Endothelial cell of umbilical vein (primary cell): ENCODE measurements at regions not wholly inside any gene's neighbourhood (a gene's known extent, or its start where the extent isn't known, plus 50 kb on each side); places are given as distances from the start of the nearest gene placed in this dataset.

Experiments used
- EZH2 ChIP-seq: IDR thresholded peaks from 2 replicates; pipeline ENCODE4 v1.6.1; 2012; ENCODE audit warnings: borderline replicate concordance, low read depth, mild to moderate bottlenecking, moderate library complexity, low read length, inconsistent platforms; ENCODE audit not compliant: severe bottlenecking
- FOS ChIP-seq: IDR thresholded peaks from 2 replicates; pipeline ENCODE4 v1.6.1; 2011; ENCODE audit warnings: mild to moderate bottlenecking, low read length, moderate library complexity, borderline replicate concordance; ENCODE audit not compliant: insufficient read depth
- GATA2 ChIP-seq: IDR thresholded peaks from 2 replicates; pipeline ENCODE4 v1.7.0; 2011; ENCODE audit warnings: low read depth, mild to moderate bottlenecking, moderate library complexity, mixed read lengths, low read length; ENCODE audit not compliant: insufficient read length, insufficient read depth
- JUN ChIP-seq: IDR thresholded peaks from 2 replicates; pipeline ENCODE4 v1.6.1; 2011; ENCODE audit warnings: borderline replicate concordance, low read depth; ENCODE audit not compliant: insufficient read length, insufficient read depth
- MYC ChIP-seq: IDR thresholded peaks from one replicate; pipeline ENCODE4 v1.6.1; 2011; ENCODE audit warnings: mild to moderate bottlenecking, low read depth, low read length
- POLR2A ChIP-seq: IDR thresholded peaks from 2 replicates; pipeline ENCODE4 v1.6.1; 2012; ENCODE audit warnings: low read depth, mild to moderate bottlenecking, control low read depth, low read length
- POLR2AphosphoS5 ChIP-seq: IDR thresholded peaks from 2 replicates; pipeline ENCODE4 v1.6.1; 2012; ENCODE audit warnings: low read depth, mild to moderate bottlenecking, control low read depth, low read length, moderate library complexity; ENCODE audit not compliant: insufficient read depth
- TF ChIP-seq, protein P1 (sequence below), 2 donors: IDR thresholded peaks; 1 replicate in 1 of 2; 2 replicates in 1 of 2; pipeline ENCODE4 v1.5.1; 2011; ENCODE audit warnings: low read length in 2 of 2, mild to moderate bottlenecking in 2 of 2, moderate library complexity in 2 of 2, control low read depth in 1 of 2, inconsistent platforms in 1 of 2, low read depth in 1 of 2; ENCODE audit not compliant: insufficient read depth in 1 of 2; ENCODE audit errors: extremely low read depth in 1 of 2
- TF ChIP-seq, protein P2 (sequence below): IDR thresholded peaks from 2 replicates; pipeline ENCODE4 v1.6.1; 2011; ENCODE audit not compliant: insufficient read depth, insufficient read length

DNA sequence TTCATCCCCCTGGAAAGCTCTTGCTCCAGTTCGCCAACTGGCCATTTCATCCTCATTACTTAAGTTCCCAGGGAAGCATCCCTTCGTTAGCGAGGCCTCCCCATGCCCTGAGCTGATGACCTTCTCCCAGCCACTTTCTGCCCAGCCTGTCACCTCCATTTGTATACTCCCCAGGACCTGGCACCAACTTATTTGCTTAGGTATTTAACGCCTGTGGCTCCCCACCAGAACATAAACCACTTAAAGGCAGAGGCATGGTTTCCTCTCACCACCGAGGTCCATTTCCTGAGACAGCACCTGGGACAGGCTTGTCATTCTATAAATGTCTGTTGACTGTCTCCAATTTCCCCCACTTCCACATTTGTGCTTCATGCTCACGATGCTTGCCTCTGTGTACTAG lies 189.0 kb downstream of the ZNF621 start:
- TF ChIP-seq POLR2A (no peak), POLR2AphosphoS5 (no peak), GATA2 (no peak), MYC (no peak), EZH2 (no peak), JUN (no peak), FOS (no peak)
- TF ChIP-seq, protein P1, sequence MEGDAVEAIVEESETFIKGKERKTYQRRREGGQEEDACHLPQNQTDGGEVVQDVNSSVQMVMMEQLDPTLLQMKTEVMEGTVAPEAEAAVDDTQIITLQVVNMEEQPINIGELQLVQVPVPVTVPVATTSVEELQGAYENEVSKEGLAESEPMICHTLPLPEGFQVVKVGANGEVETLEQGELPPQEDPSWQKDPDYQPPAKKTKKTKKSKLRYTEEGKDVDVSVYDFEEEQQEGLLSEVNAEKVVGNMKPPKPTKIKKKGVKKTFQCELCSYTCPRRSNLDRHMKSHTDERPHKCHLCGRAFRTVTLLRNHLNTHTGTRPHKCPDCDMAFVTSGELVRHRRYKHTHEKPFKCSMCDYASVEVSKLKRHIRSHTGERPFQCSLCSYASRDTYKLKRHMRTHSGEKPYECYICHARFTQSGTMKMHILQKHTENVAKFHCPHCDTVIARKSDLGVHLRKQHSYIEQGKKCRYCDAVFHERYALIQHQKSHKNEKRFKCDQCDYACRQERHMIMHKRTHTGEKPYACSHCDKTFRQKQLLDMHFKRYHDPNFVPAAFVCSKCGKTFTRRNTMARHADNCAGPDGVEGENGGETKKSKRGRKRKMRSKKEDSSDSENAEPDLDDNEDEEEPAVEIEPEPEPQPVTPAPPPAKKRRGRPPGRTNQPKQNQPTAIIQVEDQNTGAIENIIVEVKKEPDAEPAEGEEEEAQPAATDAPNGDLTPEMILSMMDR (IDR thresholded peaks at IDR 0.05; ENCODE audit: extremely low read depth in 1 of 2, insufficient read depth in 1 of 2, low read depth in 1 of 2, low read length in 2 of 2), result no peak
- TF ChIP-seq, protein P2, sequence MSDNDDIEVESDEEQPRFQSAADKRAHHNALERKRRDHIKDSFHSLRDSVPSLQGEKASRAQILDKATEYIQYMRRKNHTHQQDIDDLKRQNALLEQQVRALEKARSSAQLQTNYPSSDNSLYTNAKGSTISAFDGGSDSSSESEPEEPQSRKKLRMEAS, result no peak
